ENCODE measurements at regions not wholly inside any gene's neighbourhood (a gene's known extent, or its start where the extent isn't known, plus 50 kb on each side); places are given as distances from the start of the nearest gene placed in this dataset.

DNA sequence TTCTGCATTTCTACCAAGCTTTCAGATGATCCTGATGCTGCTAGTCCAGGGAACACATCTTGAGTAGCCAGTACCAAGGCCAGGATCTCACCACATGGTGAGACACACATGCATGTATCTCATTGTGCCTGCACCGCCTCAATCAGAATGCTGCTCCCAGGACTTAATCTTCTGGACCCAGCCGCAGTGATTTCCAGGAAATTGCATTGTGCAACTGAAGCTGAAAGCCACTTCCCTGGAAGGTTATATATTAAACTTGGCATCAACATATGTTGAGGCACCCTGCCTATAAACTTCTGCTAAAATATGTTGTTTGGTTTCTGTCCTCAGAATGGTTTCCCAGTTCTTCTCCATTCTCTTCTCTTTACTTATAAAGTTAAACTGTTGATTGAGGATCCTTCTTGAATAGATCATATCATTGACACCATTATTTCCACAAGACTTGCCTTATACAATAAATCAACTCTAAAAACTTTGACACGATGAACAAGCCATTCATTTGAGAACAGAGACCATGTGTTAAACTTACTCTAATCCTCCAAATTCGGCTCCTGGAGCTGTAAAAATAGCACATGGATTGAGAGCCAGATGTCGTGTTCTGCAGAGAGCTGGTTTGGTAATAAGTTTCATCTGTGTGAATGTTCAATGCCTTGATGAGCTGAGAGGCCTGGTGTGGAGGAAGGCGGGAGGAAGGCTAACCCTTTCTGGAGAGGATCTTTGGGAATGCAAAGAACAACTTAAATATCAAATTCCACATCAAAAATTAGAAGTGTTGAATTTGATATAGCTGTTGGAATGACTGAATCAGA is 65.0 kb upstream of the PCSK2 start:
- H3K4me1 Mint-ChIP-seq = peaks cover 6% of the 10 kb centered on the region
- TF ChIP-seq, protein P1, sequence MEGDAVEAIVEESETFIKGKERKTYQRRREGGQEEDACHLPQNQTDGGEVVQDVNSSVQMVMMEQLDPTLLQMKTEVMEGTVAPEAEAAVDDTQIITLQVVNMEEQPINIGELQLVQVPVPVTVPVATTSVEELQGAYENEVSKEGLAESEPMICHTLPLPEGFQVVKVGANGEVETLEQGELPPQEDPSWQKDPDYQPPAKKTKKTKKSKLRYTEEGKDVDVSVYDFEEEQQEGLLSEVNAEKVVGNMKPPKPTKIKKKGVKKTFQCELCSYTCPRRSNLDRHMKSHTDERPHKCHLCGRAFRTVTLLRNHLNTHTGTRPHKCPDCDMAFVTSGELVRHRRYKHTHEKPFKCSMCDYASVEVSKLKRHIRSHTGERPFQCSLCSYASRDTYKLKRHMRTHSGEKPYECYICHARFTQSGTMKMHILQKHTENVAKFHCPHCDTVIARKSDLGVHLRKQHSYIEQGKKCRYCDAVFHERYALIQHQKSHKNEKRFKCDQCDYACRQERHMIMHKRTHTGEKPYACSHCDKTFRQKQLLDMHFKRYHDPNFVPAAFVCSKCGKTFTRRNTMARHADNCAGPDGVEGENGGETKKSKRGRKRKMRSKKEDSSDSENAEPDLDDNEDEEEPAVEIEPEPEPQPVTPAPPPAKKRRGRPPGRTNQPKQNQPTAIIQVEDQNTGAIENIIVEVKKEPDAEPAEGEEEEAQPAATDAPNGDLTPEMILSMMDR (conservative IDR thresholded peaks at IDR 0.05) = no peak
- H3K27ac Mint-ChIP-seq (ENCODE audit: unreplicated experiment) = no peak overlapping the region
- no peaks in the 10 kb centered on the region for H3K36me3 Mint-ChIP-seq (ENCODE audit: low read depth)
- DNase-seq (ENCODE audit: low read depth, low spot score) = no peak
- no peak overlapping the region for H3K4me3 Mint-ChIP-seq
- H3K9me3 Mint-ChIP-seq = peaks cover 3% of the 10 kb centered on the region
- H3K27me3 Mint-ChIP-seq (ENCODE audit: low read depth) = no peaks in the 10 kb centered on the region

DNA sequence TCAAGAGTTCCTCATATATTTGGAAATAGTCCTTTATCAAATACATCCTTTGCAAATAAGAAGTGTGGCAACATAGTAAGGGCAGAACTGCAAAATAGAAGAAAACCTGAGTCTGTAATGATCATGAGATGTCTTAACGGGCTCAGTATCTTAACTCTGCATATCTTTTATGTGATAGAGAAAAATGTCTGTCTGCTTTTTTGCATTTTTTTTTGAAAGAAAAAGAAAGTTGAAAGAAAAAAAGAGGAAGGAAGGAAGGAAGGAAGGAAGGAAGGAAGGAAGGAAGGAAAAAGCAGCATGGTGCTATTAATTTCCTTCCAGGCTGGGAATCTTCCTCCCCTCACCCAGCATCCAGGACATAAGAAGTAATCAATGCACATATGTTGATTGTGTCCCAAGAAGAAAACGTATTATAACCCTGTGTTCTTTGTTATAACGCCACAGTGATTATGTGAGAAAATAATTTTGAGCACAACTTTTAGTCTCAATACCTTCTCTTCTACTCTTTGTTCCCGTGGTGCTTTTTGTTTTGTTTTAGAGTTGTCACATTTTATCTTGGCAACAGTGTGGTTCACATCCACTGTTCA is 58.7 kb upstream of the PCSK2 start:
- Mint-ChIP-seq H3K4me1 (peaks cover 17% of the 10 kb centered on the region), H3K4me3 (no peak overlapping the region)
- TF ChIP-seq, protein P1 (conservative IDR thresholded peaks at IDR 0.05) = no peak

DNA sequence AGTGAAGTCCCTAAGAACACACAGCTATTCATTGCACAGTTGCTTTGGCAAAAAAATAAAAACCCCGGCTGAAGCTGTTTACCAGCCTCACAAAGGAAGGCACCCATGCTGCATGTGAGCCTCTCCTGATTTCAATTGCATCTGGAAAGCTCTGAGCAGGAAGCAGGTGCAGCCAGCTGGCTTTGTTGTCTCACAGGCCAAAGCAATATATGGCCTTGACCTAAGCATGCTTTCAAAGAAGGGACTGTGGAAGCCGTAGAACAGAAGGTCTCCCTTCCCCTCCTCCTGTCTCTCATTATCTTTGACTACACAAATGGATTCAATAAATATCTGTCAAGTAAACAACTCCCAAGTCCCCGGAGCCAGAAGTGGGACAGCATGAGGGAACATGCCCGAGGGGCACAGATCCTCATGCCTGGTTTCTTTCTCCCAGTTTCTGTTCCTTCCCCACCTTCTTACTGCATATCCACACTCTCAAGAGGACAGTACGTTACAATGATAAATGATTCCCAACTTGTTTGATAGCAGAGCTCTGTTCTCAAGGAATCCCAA is 57.2 kb upstream of the PCSK2 start:
- peak overlapping the region; percentile 83 for H3K27ac Mint-ChIP-seq (ENCODE audit: unreplicated experiment)
- TF ChIP-seq, protein P1 (conservative IDR thresholded peaks at IDR 0.05) = no peak
- DNase-seq (ENCODE audit: low read depth, low spot score) = no peak
- no peaks in the 10 kb centered on the region for H3K36me3 Mint-ChIP-seq (ENCODE audit: low read depth)
- peaks cover 17% of the 10 kb centered on the region for H3K4me1 Mint-ChIP-seq
- H3K9me3 Mint-ChIP-seq = no peaks in the 10 kb centered on the region
- no peaks in the 10 kb centered on the region for H3K27me3 Mint-ChIP-seq (ENCODE audit: low read depth)
- H3K4me3 Mint-ChIP-seq = no peak overlapping the region

More for the DNA sequence above, 58.7 kb upstream of the PCSK2 start:
- Mint-ChIP-seq H3K9me3 (no peaks in the 10 kb centered on the region), H3K36me3 (ENCODE audit: low read depth) (no peaks in the 10 kb centered on the region), H3K27me3 (ENCODE audit: low read depth) (no peaks in the 10 kb centered on the region), H3K27ac (ENCODE audit: unreplicated experiment) (no peak overlapping the region)
- no peak for DNase-seq (ENCODE audit: low read depth, low spot score)

DNA sequence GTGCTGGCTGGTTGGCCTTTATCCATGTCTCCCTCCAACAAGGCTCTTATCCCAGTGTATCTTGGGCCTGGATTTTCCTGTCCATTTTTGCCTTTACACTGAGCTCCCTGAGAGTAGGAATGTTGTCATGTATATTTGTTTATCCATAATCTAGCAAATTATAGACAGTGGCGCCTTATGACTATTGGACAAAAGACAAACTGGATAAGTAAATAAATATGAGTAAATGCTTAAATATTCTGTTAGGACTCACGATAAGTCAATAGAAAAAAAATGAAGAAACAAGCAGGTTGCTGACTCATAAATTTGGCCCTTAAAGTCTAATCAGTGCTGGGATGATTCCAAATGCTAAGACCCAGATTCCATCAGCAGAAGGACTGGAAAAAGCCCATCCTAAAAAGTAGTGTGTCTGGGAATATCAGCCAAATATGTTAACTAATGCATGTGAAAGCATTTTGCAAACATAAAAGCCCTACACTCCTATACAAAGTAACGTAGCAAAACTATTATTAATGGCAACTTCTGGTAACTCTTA is 55.0 kb upstream of the PCSK2 start:
- no peaks in the 10 kb centered on the region for H3K36me3 Mint-ChIP-seq (ENCODE audit: low read depth)
- peaks cover 17% of the 10 kb centered on the region for H3K4me1 Mint-ChIP-seq
- no peak for DNase-seq (ENCODE audit: low read depth, low spot score)
- H3K9me3 Mint-ChIP-seq = no peaks in the 10 kb centered on the region
- TF ChIP-seq, protein P1 (conservative IDR thresholded peaks at IDR 0.05) = no peak
- H3K27ac Mint-ChIP-seq (ENCODE audit: unreplicated experiment) = no peak overlapping the region
- no peaks in the 10 kb centered on the region for H3K27me3 Mint-ChIP-seq (ENCODE audit: low read depth)
- no peak overlapping the region for H3K4me3 Mint-ChIP-seq

DNA sequence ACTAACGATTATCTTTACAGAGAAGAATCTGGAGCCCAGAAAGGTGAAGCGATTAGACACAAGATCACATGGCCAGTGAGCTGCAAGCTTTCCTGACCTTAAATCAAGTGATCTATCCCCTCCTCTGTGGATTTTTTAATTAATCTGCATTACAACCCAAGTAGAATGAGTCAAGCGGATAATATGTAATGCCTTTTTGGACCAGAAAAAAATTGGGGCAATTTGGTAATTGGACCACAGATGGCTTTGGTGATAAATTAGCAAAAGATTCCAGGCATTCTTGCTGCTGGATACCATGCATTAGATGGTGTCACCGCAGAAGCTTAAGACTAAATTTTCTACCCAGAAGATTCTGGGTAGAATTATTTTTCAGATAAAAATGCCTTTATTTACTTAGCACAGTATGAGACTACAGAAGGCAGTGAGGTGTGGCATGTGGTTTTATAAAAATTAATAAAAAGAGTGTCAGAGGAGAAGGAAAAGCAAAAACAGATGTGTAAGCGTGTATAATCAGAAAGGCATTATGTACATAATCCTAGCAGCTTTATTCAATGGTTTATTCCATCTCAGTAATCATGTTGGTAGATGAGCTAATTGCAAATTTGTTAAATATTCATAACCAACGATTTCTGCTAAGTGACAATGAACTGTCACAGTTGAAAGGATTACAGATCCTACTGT is 53.9 kb upstream of the PCSK2 start:
- no peak overlapping the region for H3K4me3 Mint-ChIP-seq
- H3K27me3 Mint-ChIP-seq (ENCODE audit: low read depth) = no peaks in the 10 kb centered on the region
- no peak for DNase-seq (ENCODE audit: low read depth, low spot score)
- H3K4me1 Mint-ChIP-seq = peaks cover 17% of the 10 kb centered on the region
- TF ChIP-seq, protein P1 (conservative IDR thresholded peaks at IDR 0.05) = no peak
- no peaks in the 10 kb centered on the region for H3K36me3 Mint-ChIP-seq (ENCODE audit: low read depth)
- no peaks in the 10 kb centered on the region for H3K9me3 Mint-ChIP-seq
- no peak overlapping the region for H3K27ac Mint-ChIP-seq (ENCODE audit: unreplicated experiment)
